GM19238 (cell line): ENCODE measurements at regions not wholly inside any gene's neighbourhood (a gene's known extent, or its start where the extent isn't known, plus 50 kb on each side); places are given as distances from the start of the nearest gene placed in this dataset.

Experiments
- DNase-seq: peaks from one replicate; pipeline ENCODE4 v3.0.0; 2011; ENCODE audit warnings: low spot score; ENCODE audit not compliant: insufficient read length

DNA sequence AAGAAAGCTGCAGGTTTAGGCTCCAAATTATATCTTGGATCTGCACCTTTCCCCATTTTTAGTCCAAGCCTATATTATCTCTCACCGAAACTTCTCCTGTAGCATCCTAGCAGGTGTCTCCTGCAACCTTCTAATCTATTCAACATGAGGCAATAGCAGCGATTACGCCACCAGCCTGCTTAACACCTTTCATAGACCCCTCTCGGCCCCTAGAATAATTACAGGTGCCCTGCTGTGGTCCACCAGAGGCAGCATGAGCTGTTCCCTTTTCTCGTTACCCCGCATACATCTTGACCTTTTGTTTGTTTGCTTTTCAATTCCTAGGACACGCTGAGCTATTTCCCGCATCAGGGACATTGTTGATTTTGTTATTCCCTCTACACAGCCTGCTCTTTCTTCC is 361.9 kb downstream of the CYRIA start:
- DNase-seq, result no peak

- no peak for DNase-seq
Observed at GRCh38 chr2:16303273-16303577, 362.4 kb downstream of the CYRIA start.

DNA sequence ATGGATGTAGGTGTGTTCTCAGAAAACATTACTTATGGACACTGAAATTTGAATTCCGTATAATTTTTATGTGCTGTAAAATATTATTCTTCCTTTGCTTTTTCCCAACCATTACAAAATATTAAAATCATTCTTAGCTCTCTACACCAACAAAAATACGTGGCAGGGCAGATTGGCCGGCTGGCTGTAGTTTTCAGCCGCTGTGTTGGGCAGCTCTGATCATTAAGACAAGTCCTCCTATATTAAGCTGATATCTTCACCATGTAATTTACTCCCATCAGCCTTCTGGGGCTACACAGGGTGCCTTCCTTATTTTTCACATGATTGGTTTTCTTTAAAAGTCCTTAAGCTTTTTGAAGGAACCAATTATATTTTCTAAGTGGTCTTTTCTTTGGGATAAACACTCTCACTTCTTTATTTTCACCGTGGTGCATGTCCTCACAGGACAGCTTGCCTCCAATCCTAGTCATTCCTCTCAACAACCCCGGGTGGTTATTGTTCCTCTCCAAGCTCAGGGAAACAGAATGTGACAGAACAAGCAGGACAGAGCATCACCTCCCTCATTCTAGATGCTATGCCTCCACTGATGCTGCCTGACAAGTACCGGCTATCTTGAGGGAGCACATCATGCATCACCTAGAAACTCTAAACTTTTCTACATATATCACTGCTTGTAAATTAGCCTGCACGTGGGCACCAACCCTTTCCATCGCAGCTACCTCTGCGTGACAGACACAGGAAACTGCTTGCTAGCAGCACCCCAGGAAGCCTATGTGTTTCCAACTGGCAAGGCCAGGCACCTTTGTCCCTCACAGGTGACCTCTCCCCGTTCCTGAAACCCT is 362.3 kb downstream of the MYCN start:
- no peak for DNase-seq

DNA sequence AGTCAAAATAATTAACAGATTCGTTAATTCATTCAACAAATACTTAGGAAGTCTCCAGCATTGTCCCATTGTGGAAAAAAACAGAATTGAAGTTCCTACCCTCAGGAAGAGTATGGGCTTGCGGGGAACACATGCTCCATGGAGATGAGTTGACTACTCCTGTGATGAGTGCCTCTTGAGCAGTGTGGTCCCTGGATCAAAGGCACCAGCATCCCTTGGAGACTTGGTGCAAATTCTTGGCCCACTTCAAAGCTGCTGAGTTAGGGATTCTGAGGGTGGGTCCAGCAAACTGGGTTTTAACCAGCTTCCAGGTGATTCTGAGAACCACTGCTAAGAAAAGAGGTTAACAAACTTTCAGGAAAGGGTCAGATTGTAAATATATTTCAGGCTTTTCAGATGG is 361.6 kb downstream of the MYCN start:
- DNase-seq, result no peak

GRCh38 chr2:16298866-16299265 is 358.5 kb downstream of the MYCN start:
- no peak for DNase-seq

DNA sequence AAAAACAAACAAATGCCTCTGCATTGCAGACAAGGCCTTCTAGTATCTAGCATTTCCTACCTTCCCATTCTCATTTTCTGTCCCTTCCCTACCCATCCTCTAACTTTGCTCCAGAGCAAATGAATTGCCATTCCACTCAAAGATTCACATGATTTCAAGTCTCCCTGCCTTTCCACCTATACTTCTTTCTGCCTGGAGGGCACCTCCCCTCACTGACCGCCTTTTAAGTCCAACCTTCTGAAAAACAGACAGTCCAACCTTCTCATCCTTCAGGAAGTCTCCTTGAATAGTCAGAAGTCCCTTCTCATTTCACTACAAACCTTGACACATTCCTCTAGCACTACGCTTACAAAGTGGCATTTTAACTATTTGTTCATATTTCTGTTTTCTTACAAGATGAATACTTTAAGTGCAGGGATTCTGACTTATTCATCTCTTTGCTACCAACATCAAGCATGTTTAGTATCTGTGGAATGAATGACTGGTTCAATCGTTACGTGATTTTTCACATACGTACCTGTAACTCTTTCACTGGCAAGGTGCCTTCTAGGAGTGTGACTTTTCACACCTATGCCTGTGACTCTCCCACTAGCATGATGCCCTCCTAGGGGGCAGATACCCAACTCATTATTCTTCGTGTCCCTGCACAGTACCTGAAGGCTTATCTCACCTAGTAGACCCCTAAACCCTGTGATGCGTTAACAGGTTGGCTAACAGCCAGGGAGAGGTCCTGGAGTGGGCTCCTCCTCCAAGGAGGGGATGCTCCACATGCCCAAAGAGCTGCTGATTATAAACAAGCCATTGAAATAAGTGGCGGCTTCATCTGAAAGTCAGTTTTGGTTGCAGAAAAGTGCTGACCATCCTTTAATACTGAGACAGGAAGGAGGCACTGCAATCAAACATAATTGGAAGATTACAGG is 356.2 kb downstream of the MYCN start:
- no peak for DNase-seq

DNA sequence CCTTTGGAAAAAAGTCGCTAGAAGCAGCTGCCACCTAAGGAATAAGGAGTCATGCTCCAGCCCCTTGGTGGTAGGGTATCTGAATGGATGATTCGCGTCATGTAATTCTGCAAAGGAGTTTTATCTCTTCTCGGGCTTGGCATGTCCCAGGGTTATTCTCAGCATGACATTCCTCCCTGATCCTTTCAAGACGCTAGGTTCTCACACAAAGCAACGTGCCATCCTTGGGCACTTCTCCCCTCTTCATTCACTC is 355.6 kb downstream of the MYCN start:
- DNase-seq, result no peak

- DNase-seq, result no peak
Observed at GRCh38 chr2:16294791-16295190, 354.4 kb downstream of the MYCN start.

DNA sequence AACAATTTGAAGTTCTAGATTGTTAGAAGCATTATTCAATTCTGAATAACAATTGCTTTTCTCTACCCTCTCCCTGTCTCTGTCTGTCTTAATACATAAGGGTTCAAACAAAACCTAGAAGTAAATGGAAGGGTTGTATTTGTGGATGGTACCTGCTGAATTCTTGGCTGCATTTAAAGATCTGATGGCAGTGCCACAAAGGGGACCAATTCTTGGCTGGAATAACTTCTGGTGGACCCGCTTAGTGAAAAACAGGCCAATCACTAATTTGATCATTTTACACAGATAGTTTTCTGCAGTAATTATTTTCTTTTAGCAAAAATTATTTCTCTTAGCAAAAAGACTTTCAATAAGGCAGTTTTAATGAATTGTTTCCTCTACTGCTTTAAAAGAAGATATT is 353.5 kb downstream of the MYCN start:
- no peak for DNase-seq

DNA sequence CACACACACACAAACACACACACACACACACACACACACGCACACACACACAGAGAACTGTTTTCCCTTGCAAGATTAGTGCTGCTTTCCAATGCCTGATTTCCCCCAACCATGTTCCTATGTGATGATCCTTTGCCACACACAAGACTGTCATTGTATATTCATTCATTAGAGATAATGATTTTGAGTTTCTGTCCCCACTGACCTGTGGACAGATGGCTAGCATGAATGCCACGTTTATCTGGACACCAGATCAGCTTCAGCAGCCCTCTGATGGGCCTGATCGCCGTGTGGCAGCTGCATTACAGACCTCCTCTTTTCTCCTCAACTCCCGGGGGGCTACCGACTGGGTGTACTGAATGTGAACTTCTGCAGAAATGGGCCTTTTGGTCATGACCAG is 353.0 kb downstream of the MYCN start:
- no peak for DNase-seq

- no peak for DNase-seq
Observed at GRCh38 chr2:16291731-16292550, 351.6 kb downstream of the MYCN start.

DNA sequence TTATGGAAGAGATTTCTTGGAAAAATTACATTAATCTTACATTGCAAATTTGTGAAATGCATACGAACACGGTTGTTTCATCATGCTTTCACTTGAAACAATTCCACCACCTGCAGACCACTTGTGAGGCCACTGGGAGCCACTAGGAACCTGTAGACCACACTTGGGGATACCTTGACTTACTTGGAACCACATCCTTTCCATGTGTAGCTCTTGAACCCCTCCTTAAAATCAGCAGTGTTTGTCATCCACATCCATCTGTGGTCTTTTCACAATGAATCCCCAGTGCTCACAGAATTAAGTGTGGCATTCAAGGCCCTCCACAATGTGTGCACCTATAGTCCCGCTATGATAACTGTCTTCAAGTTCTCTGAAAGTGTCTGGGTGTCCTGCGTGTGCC is 350.9 kb downstream of the MYCN start:
- no peak for DNase-seq

DNA sequence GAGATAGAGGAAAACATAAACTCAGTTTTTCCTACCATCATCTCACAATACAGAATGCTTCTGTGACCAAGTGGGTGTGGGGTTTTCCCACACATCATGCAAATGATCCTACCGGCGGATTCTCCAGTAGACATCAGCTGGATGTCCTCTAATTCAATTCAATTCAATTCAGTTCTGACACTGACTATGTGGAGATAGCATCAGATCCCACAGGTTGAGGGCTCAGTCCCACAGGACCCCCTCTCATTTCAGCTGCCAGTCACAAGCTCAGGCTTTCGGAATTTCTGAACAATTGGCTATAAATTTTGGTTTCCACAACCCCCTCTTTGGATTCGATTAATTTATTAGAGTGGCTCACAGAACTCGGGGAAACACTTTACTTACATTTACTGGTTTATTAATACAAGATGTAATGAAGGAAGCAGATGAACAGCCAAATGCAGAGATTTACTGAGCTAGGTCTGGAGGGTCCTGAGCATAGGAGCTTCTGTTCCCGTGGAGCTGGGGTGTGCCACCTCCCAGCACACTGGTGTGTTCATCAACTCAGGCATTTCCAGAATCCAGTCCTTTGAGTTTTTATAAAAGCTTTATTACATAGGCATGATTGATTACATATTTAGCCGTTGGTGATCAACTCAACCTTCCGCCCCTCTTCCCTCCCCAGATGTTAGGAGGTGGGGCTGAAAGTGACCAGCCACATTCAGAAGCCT is 350.1 kb downstream of the MYCN start:
- DNase-seq, result no peak

DNA sequence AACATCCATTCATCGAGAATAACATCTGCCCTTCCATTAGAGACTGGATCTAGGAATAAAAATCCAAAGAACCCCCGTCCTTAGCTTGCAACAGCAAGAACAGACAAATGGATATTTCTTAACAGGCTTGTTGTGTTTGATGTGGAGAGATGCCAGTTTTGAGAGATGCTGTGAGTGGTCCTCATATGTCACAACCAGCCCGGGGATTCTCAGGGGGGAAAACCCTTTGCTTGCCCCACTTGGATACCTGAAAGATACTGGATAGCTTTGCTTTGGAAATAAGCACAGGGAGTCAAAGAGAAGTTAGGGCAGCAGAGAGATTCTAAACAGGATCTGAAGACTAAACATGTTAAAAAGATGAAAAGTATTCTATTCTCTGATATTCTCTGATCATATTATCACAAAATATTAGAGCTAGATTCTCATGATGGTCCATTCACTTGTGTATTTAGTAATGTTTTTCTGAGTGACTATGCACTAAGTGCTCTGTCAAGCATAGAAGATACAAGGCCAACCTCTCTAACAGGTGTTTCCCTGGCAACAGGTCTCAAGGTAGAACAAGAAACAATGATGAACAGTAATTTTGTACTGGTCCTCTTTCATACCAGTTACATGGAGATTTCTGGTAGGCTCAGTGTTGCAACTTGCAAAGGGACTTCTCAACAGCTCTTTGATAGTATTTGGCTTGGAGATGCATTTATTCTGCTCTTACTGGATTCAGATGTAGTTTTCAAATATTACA is 348.2 kb downstream of the MYCN start:
- DNase-seq, result no peak

DNA sequence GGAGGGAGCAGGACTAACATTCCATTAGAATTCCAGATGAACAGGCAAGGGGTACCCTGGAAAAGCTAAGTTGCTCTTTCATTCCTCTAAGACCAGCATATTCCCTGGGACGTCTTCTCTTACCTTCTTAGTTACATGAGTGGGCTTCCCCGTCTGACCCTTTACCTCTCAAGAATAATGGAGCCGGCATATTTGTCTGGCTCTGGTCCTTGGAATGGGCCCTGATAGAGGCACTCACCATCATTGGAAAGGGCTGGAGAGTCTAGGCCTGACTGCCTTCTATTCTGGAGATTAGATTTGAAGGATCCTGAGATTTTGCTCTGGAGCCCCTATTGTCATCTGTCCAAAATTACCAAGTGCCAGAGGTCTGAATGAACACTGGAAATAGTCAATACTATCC is 347.5 kb downstream of the MYCN start:
- no peak for DNase-seq

DNA sequence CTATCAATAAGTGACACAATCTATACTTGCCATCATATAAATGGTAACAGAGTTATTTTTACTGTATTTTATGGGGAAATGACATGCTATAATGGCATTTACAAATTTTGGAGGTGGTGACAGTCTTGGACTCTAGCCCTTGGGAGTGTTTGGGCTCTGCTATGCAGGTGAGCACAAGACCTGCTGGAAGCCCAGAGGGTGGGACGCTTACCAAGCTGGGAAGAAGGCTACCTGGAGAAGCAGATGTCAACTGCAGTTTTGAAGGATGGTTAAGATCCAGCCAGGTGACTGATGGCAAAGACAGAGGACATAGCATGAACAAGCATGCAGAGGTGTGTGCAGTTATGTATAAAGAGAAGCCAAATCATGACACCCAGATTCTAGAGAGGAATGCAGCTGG is 346.9 kb downstream of the MYCN start:
- no peak for DNase-seq

- no peak for DNase-seq
Observed at GRCh38 chr2:16285813-16286510, 345.6 kb downstream of the MYCN start.

DNA sequence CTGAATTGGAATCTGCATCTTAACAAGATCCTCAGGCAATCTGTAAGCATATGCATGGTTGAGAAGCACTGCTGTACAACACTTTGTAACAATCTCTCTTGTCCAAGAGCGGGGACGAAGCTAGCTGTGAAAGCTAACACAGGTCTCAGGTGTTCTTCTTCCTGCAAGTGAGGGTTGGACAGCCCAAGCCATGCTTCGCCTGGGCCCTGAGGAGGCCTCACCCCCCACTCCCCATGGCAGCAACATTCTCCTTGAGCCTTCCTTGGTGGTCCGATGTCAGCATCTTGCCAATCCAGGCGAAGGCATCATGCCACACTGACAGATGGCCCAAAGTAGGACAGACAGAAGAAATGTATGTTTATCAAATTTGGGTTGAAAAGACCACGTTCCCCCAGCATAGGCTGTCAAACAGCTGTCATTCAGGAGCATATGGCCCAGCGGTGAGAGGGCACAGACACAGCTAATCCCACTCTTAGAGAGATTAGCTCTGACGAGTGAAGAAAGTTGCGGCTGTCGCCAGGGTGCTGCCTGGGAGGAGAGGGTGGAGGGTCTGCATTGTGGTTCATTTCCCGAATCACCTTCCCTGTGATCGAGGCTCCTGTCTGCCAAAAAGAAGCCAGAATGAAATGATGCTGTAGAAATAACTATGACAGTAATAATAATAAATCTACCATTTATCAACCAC is 344.7 kb downstream of the MYCN start:
- no peak for DNase-seq

DNA sequence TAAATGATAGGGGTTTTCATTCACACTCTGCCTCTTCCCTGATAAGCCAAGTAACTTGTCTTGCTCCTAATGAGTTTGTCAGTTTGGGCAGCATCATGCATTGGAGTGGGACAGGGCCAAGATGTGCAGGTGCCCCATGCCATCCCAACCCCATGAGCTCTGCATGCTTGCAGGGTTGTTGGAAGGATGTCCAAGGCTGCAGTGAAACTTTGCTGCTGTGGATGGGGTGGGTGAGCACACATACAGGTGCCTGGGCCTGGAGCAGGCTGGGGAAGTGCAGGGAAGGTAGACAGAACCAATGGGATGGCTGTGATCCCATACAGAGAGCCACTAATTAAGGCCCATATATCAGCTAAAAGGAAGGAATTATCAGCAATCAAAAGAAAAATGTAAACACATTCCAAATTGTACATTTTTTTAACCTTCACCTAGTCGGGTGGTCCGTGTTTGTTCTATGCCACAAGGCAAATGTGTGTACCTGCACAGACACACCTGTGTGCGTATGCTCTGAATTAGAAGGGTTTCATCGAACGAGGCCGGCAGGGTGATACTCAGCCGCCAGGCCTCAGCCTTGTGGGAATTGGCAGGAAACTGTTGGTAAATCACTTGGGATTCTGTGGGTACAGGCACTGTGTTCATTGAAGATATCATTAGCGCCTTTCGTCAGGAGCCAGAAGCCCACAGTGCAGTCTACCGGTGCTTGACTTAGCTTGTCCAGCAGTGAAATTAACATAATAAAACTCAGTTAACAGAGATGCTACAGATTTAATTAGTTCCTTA is 342.9 kb downstream of the MYCN start:
- no peak for DNase-seq
